ENCODE measurements at regions not wholly inside any gene's neighbourhood (a gene's known extent, or its start where the extent isn't known, plus 50 kb on each side); places are given as distances from the start of the nearest gene placed in this dataset.

DNA sequence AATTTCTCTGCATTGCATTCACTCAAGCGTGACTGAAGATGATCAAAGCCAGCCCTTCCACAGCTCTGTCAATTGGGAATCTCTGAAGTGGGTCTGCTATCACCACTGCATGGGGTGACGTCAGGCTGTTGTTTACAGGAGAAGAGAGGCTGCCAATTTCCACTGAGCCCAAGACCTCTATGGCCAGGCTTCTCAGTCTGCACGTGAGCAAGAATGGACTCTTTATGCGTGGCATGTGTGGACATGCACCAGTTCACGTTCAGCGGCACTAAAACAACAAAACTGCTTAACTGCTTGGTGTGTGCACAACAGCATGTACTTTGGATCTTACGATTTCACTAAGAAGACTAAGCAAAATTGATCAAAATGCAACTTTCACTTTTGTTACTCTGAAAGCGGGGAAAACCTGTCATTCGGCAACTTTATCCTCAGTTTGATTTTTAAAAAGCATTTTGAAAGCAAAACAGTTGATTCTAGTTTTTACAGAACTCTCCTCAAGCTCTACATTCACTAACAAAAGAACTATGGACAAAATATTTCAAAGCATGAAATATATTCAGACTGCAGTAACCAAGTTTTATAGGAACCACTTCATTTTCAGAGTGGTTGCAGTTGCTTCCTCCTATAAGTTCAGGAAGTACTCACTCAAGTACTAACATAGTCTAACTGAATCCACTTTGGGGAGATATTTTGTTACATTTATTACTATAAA, 77.0 kb upstream of the SERTAD2 start (continued):
- TF ChIP-seq, protein P1, sequence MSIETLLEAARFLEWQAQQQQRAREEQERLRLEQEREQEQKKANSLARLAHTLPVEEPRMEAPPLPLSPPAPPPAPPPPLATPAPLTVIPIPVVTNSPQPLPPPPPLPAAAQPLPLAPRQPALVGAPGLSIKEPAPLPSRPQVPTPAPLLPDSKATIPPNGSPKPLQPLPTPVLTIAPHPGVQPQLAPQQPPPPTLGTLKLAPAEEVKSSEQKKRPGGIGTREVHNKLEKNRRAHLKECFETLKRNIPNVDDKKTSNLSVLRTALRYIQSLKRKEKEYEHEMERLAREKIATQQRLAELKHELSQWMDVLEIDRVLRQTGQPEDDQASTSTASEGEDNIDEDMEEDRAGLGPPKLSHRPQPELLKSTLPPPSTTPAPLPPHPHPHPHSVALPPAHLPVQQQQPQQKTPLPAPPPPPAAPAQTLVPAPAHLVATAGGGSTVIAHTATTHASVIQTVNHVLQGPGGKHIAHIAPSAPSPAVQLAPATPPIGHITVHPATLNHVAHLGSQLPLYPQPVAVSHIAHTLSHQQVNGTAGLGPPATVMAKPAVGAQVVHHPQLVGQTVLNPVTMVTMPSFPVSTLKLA (IDR thresholded peaks at IDR 0.05), result peak; percentile 81
- no peak for TF ChIP-seq CBX1 (IDR thresholded peaks at IDR 0.05; ENCODE audit: low read depth)
- TF ChIP-seq GABPA (IDR thresholded peaks at IDR 0.05; ENCODE audit: low read depth, low read length), result no peak
- no peak for TF ChIP-seq GABPA (CRISPR knock-in tag; IDR thresholded peaks at IDR 0.05; ENCODE audit: low read depth)
- TF ChIP-seq CENPT (CRISPR knock-in tag; IDR thresholded peaks at IDR 0.05; ENCODE audit: low read depth), result no peak
- peak; percentile 94; the same call in 1 of the 2 replicates for TF ChIP-seq BRD4 (CRISPR knock-in tag; IDR thresholded peaks at IDR 0.05)
- TF ChIP-seq TBL1XR1 (IDR thresholded peaks at IDR 0.05; ENCODE audit: borderline replicate concordance, low read length, partially characterized antibody), result no peak
- no peak for TF ChIP-seq ZNF674 (CRISPR knock-in tag; IDR thresholded peaks at IDR 0.05; ENCODE audit: low read depth)
- TF ChIP-seq PTBP1 (IDR thresholded peaks at IDR 0.05; ENCODE audit: low read depth, low read length, poor library complexity, severe bottlenecking), result no peak
- no peak for TF ChIP-seq ZNF30 (CRISPR knock-in tag; IDR thresholded peaks at IDR 0.05)
- no peak for TF ChIP-seq ZFP36L2 (CRISPR knock-in tag; IDR thresholded peaks at IDR 0.05)
- TF ChIP-seq, protein P2, sequence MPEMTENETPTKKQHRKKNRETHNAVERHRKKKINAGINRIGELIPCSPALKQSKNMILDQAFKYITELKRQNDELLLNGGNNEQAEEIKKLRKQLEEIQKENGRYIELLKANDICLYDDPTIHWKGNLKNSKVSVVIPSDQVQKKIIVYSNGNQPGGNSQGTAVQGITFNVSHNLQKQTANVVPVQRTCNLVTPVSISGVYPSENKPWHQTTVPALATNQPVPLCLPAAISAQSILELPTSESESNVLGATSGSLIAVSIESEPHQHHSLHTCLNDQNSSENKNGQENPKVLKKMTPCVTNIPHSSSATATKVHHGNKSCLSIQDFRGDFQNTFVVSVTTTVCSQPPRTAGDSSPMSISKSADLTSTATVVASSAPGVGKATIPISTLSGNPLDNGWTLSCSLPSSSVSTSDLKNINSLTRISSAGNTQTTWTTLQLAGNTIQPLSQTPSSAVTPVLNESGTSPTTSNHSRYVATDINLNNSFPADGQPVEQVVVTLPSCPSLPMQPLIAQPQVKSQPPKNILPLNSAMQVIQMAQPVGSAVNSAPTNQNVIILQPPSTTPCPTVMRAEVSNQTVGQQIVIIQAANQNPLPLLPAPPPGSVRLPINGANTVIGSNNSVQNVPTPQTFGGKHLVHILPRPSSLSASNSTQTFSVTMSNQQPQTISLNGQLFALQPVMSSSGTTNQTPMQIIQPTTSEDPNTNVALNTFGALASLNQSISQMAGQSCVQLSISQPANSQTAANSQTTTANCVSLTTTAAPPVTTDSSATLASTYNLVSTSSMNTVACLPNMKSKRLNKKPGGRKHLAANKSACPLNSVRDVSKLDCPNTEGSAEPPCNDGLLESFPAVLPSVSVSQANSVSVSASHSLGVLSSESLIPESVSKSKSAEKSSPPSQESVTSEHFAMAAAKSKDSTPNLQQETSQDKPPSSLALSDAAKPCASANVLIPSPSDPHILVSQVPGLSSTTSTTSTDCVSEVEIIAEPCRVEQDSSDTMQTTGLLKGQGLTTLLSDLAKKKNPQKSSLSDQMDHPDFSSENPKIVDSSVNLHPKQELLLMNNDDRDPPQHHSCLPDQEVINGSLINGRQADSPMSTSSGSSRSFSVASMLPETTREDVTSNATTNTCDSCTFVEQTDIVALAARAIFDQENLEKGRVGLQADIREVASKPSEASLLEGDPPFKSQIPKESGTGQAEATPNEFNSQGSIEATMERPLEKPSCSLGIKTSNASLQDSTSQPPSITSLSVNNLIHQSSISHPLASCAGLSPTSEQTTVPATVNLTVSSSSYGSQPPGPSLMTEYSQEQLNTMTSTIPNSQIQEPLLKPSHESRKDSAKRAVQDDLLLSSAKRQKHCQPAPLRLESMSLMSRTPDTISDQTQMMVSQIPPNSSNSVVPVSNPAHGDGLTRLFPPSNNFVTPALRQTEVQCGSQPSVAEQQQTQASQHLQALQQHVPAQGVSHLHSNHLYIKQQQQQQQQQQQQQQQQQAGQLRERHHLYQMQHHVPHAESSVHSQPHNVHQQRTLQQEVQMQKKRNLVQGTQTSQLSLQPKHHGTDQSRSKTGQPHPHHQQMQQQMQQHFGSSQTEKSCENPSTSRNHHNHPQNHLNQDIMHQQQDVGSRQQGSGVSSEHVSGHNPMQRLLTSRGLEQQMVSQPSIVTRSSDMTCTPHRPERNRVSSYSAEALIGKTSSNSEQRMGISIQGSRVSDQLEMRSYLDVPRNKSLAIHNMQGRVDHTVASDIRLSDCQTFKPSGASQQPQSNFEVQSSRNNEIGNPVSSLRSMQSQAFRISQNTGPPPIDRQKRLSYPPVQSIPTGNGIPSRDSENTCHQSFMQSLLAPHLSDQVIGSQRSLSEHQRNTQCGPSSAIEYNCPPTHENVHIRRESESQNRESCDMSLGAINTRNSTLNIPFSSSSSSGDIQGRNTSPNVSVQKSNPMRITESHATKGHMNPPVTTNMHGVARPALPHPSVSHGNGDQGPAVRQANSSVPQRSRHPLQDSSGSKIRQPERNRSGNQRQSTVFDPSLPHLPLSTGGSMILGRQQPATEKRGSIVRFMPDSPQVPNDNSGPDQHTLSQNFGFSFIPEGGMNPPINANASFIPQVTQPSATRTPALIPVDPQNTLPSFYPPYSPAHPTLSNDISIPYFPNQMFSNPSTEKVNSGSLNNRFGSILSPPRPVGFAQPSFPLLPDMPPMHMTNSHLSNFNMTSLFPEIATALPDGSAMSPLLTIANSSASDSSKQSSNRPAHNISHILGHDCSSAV (CRISPR knock-in tag; IDR thresholded peaks at IDR 0.05; ENCODE audit: borderline replicate concordance), result no peak
- peak; percentile 72; the same call in 1 of the 2 replicates for TF ChIP-seq SNAPC2 (CRISPR knock-in tag; IDR thresholded peaks at IDR 0.05)
- TF ChIP-seq HOXD1 (CRISPR knock-in tag; IDR thresholded peaks at IDR 0.05), result 0 out of 2 replicates have a peak, but pooled peaks have one; percentile 20
- peak; percentile 82 for TF ChIP-seq DMAP1 (CRISPR knock-in tag; IDR thresholded peaks at IDR 0.05)
- no peak; a peak in 1 of 4 replicates for TF ChIP-seq MAFK (conservative IDR thresholded peaks at IDR 0.05 in 1 of 2, IDR thresholded peaks at IDR 0.05 in 1 of 2; ENCODE audit: low read length in 2 of 2)
- TF ChIP-seq, protein P3, sequence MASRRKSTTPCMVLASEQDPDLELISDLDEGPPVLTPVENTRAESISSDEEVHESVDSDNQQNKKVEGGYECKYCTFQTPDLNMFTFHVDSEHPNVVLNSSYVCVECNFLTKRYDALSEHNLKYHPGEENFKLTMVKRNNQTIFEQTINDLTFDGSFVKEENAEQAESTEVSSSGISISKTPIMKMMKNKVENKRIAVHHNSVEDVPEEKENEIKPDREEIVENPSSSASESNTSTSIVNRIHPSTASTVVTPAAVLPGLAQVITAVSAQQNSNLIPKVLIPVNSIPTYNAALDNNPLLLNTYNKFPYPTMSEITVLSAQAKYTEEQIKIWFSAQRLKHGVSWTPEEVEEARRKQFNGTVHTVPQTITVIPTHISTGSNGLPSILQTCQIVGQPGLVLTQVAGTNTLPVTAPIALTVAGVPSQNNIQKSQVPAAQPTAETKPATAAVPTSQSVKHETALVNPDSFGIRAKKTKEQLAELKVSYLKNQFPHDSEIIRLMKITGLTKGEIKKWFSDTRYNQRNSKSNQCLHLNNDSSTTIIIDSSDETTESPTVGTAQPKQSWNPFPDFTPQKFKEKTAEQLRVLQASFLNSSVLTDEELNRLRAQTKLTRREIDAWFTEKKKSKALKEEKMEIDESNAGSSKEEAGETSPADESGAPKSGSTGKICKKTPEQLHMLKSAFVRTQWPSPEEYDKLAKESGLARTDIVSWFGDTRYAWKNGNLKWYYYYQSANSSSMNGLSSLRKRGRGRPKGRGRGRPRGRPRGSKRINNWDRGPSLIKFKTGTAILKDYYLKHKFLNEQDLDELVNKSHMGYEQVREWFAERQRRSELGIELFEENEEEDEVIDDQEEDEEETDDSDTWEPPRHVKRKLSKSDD (CRISPR knock-in tag; IDR thresholded peaks at IDR 0.05; ENCODE audit: low read depth), result peak; percentile 95
- peak; percentile 58 for TF ChIP-seq PPARG (CRISPR knock-in tag; conservative IDR thresholded peaks at IDR 0.05)
- TF ChIP-seq JUNB (CRISPR knock-in tag; IDR thresholded peaks at IDR 0.05; ENCODE audit: borderline replicate concordance), result peak; percentile 71; the same call in 1 of the 2 replicates

Measured in HepG2 (cell line).